ENCODE measurements at regions not wholly inside any gene's neighbourhood (a gene's known extent, or its start where the extent isn't known, plus 50 kb on each side); places are given as distances from the start of the nearest gene placed in this dataset.

- Histone ChIP-seq H2AFZ (ENCODE audit: insufficient read depth, low read depth, low read length, poor library complexity, severe bottlenecking) (no peak overlapping the region), H3K27me3 (replicated peaks in 1 of 4; ENCODE audit: control extremely low read depth in 1 of 4, control insufficient read depth in 3 of 4, insufficient read depth in 4 of 4, low read length in 3 of 4) (no peaks in the 10 kb centered on the region), H3K79me2 (ENCODE audit: control insufficient read depth, insufficient read depth, low read length) (no peaks in the 10 kb centered on the region), H3K4me2 (replicated peaks; ENCODE audit: low read depth, low read length, poor library complexity, severe bottlenecking) (no peak overlapping the region), H3K36me3 (replicated peaks in 1 of 2; ENCODE audit: control extremely low read depth in 1 of 2, control insufficient read depth in 1 of 2, extremely low read depth in 1 of 2, insufficient read depth in 2 of 2, low read length in 1 of 2) (no peaks in the 10 kb centered on the region), H3K4me3 (ENCODE audit: control extremely low read depth in 1 of 5, extremely low read depth in 1 of 5, insufficient read depth in 1 of 5, low read depth in 2 of 5, low read length in 4 of 5) (no peak overlapping the region), H4K20me1 (ENCODE audit: control insufficient read depth, insufficient read depth, low read length, poor library complexity, severe bottlenecking) (no peaks in the 10 kb centered on the region), H3K27ac (ENCODE audit: low read length in 2 of 2) (no peak overlapping the region), H3K9me3 (ENCODE audit: control extremely low read depth in 1 of 3, control insufficient read depth in 2 of 3, insufficient read depth in 1 of 3, low read length in 2 of 3) (no peaks in the 10 kb centered on the region), H3K4me1 (ENCODE audit: control insufficient read depth in 2 of 2, insufficient read depth in 2 of 2, low read length in 2 of 2) (no peaks in the 10 kb centered on the region), H3K9ac (ENCODE audit: low read length) (no peak overlapping the region)
- WGBS (ENCODE audit: insufficient coverage) = 88% methylated on average over 1 of the region's 1 CpG
- Mint-ChIP-seq H3K27ac (no peak overlapping the region), H3K4me3 (no peak overlapping the region), H3K9me3 (ENCODE audit: insufficient read depth) (peaks cover 2% of the 10 kb centered on the region), H3K4me1 (no peaks in the 10 kb centered on the region), H3K27me3 (no peaks in the 10 kb centered on the region)
- no peak for DNase-seq
- TF ChIP-seq, protein P1, sequence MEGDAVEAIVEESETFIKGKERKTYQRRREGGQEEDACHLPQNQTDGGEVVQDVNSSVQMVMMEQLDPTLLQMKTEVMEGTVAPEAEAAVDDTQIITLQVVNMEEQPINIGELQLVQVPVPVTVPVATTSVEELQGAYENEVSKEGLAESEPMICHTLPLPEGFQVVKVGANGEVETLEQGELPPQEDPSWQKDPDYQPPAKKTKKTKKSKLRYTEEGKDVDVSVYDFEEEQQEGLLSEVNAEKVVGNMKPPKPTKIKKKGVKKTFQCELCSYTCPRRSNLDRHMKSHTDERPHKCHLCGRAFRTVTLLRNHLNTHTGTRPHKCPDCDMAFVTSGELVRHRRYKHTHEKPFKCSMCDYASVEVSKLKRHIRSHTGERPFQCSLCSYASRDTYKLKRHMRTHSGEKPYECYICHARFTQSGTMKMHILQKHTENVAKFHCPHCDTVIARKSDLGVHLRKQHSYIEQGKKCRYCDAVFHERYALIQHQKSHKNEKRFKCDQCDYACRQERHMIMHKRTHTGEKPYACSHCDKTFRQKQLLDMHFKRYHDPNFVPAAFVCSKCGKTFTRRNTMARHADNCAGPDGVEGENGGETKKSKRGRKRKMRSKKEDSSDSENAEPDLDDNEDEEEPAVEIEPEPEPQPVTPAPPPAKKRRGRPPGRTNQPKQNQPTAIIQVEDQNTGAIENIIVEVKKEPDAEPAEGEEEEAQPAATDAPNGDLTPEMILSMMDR (IDR thresholded peaks at IDR 0.05) = no peak
- TF ChIP-seq EZH2 (IDR thresholded peaks at IDR 0.05; ENCODE audit: borderline replicate concordance, insufficient read depth, low read depth, low read length, poor library complexity, severe bottlenecking) = no peak
- intact Hi-C loops (cut with micrococcal nuclease) = no loop called here
- ChIA-PET POLR2A (no interaction called here), CTCF (no interaction called here)
- no peak for ATAC-seq (ENCODE audit: low read depth)
Observed at GRCh38 chr18:28494151-28494550, 317.2 kb upstream of the CDH2 start.

- WGBS (ENCODE audit: insufficient coverage) = no CpG with 5 or more reads among the region's 2 CpGs
- H3K27ac ChIP-seq (ENCODE audit: low read length in 2 of 2) = no peak overlapping the region
- H3K27me3 ChIP-seq (replicated peaks in 1 of 4; ENCODE audit: control extremely low read depth in 1 of 4, control insufficient read depth in 3 of 4, insufficient read depth in 4 of 4, low read length in 3 of 4) = no peaks in the 10 kb centered on the region
- peaks cover 0 to 3% (median 0%) of the 10 kb centered on the region in 3 donors for H3K9me3 ChIP-seq (ENCODE audit: control extremely low read depth in 1 of 3, control insufficient read depth in 2 of 3, insufficient read depth in 1 of 3, low read length in 2 of 3)
- no peaks in the 10 kb centered on the region for H3K27me3 Mint-ChIP-seq
- no peak for TF ChIP-seq EZH2 (IDR thresholded peaks at IDR 0.05; ENCODE audit: borderline replicate concordance, insufficient read depth, low read depth, low read length, poor library complexity, severe bottlenecking)
- TF ChIP-seq, protein P1 (IDR thresholded peaks at IDR 0.05) = no peak
- H3K9me3 Mint-ChIP-seq (ENCODE audit: insufficient read depth) = no peaks in the 10 kb centered on the region
- CTCF ChIA-PET = no interaction called here
- no peak overlapping the region for H3K4me3 Mint-ChIP-seq
- intact Hi-C loops (cut with micrococcal nuclease) = no loop called here
- H3K36me3 ChIP-seq (replicated peaks in 1 of 2; ENCODE audit: control extremely low read depth in 1 of 2, control insufficient read depth in 1 of 2, extremely low read depth in 1 of 2, insufficient read depth in 2 of 2, low read length in 1 of 2) = no peaks in the 10 kb centered on the region
- H3K4me1 ChIP-seq (ENCODE audit: control insufficient read depth in 2 of 2, insufficient read depth in 2 of 2, low read length in 2 of 2) = no peaks in the 10 kb centered on the region
- ATAC-seq (ENCODE audit: low read depth) (no peak), DNase-seq (no peak)
- H3K9ac ChIP-seq (ENCODE audit: low read length) = no peak overlapping the region
- H3K4me2 ChIP-seq (replicated peaks; ENCODE audit: low read depth, low read length, poor library complexity, severe bottlenecking) = no peak overlapping the region
- H2AFZ ChIP-seq (ENCODE audit: insufficient read depth, low read depth, low read length, poor library complexity, severe bottlenecking) = no peak overlapping the region
- no peaks in the 10 kb centered on the region for H3K4me1 Mint-ChIP-seq
- H3K27ac Mint-ChIP-seq = no peak overlapping the region
- H3K79me2 ChIP-seq (ENCODE audit: control insufficient read depth, insufficient read depth, low read length) = no peaks in the 10 kb centered on the region
- no peaks in the 10 kb centered on the region for H4K20me1 ChIP-seq (ENCODE audit: control insufficient read depth, insufficient read depth, low read length, poor library complexity, severe bottlenecking)
- POLR2A ChIA-PET = no interaction called here
- H3K4me3 ChIP-seq (ENCODE audit: control extremely low read depth in 1 of 5, extremely low read depth in 1 of 5, insufficient read depth in 1 of 5, low read depth in 2 of 5, low read length in 4 of 5) = no peak overlapping the region
Observed at GRCh38 chr18:28485918-28486317, 309.0 kb upstream of the CDH2 start.

Measured in B cell (primary cell).